SK-N-SH (cell line): ENCODE measurements at regions not wholly inside any gene's neighbourhood (a gene's known extent, or its start where the extent isn't known, plus 50 kb on each side); places are given as distances from the start of the nearest gene placed in this dataset.

Experiments used
- CTCF ChIA-PET: fragments of 300-600, 350-600 bp; formaldehyde crosslinking; extraction: SDS; loops from one replicate; lab custom pipeline; 2021; lab: Yijun Ruan, JAX
- POLR2A ChIA-PET: fragments of 350-600 bp; sonication (Branson Sonifier 250); formaldehyde crosslinking; extraction: SDS; loops from one replicate; lab custom pipeline; 2020; ENCODE audit warnings: antibody characterized with exemption, inconsistent platforms; lab: Yijun Ruan, JAX
- DNase-seq: peaks from one replicate; pipeline ENCODE4 v3.0.0; 2012
- H2AFZ ChIP-seq: fragments of 200-600 bp; sonication (generic); 2 replicates; pipeline ENCODE4 v1.8.1; 2016; ENCODE audit warnings: antibody characterized with exemption, mild to moderate bottlenecking, low read depth
- H3F3A ChIP-seq: fragments of 200-600 bp; sonication (generic); replicated peaks from 2 replicates; pipeline ENCODE3; 2016; ENCODE audit warnings: antibody characterized with exemption, mild to moderate bottlenecking; ENCODE audit not compliant: insufficient read depth
- H3K27ac ChIP-seq, 2 experiments: fragments of 200-500 bp in 1 of 2; fragments of 200-600 bp in 1 of 2; sonication (Bioruptor generic) in 1 of 2; sonication (generic), shearing (Covaris generic) in 1 of 2; 2 replicates each; pipeline versions ENCODE4 v1.5.1 to v1.6.1; 2014 to 2016; ENCODE audit warnings: low read depth in 2 of 2, inconsistent platforms in 1 of 2, low read length in 1 of 2, mild to moderate bottlenecking in 1 of 2, mixed read lengths in 1 of 2
- H3K27me3 ChIP-seq: fragments of 200-600 bp; sonication (generic), shearing (Covaris generic); 2 replicates; pipeline ENCODE4 v1.6.1; 2016; ENCODE audit warnings: mixed run types; ENCODE audit not compliant: insufficient read depth
- H3K36me3 ChIP-seq, 2 experiments: fragments of 200-500 bp in 1 of 2; fragments of 200-600 bp in 1 of 2; sonication (Bioruptor generic) in 1 of 2; sonication (generic) in 1 of 2; replicated peaks in 1 of 2; 2 replicates each; pipeline versions ENCODE3 to v1.5.1; 2014 to 2016; ENCODE audit warnings: low read length in 1 of 2, mild to moderate bottlenecking in 1 of 2; ENCODE audit not compliant: insufficient read depth in 2 of 2, control insufficient read depth in 1 of 2
- H3K4me1 ChIP-seq, 2 experiments: fragments of 200-500 bp in 1 of 2; fragments of 200-600 bp in 1 of 2; sonication (Bioruptor generic) in 1 of 2; sonication (generic), shearing (Covaris generic) in 1 of 2; 2 replicates each; pipeline versions ENCODE4 v1.5.1 to v1.6.1; 2014 to 2016; ENCODE audit warnings: low read depth in 1 of 2, low read length in 1 of 2, mixed run types in 1 of 2; ENCODE audit not compliant: insufficient read depth in 2 of 2, control insufficient read depth in 1 of 2
- H3K4me2 ChIP-seq: fragments of 200-600 bp; sonication (generic), shearing (Covaris generic); 2 replicates; pipeline ENCODE4 v1.6.1; 2017; ENCODE audit warnings: mixed run types
- H3K4me3 ChIP-seq, 2 experiments: fragments of 200-500 bp in 1 of 2; fragments of 200-600 bp in 1 of 2; sonication (Bioruptor generic) in 1 of 2; sonication (generic), shearing (Covaris generic) in 1 of 2; 2 replicates each; pipeline versions ENCODE4 v1.5.1 to v1.8.1; 2014 to 2016; ENCODE audit warnings: low read depth in 2 of 2, inconsistent platforms in 1 of 2, low read length in 1 of 2, mild to moderate bottlenecking in 1 of 2, mixed read lengths in 1 of 2, moderate library complexity in 1 of 2
- H3K79me2 ChIP-seq: fragments of 200-600 bp; sonication (generic); 2 replicates; pipeline ENCODE4 v1.8.1; 2017; ENCODE audit warnings: mild to moderate bottlenecking; ENCODE audit not compliant: insufficient read depth
- H3K9ac ChIP-seq: fragments of 200-600 bp; sonication (generic); 2 replicates; pipeline ENCODE4 v1.6.1; 2017; ENCODE audit warnings: mixed run types
- H3K9me2 ChIP-seq: fragments of 200-600 bp; sonication (generic); 2 replicates; pipeline ENCODE4 v1.6.1; 2017; ENCODE audit warnings: mixed run types
- H3K9me3 ChIP-seq: fragments of 200-600 bp; sonication (generic); 2 replicates; pipeline ENCODE4 v1.6.1; 2017; ENCODE audit warnings: mixed run types, mild to moderate bottlenecking, moderate library complexity
- H4K20me1 ChIP-seq: fragments of 200-600 bp; sonication (generic); 2 replicates; pipeline ENCODE4 v1.6.1; 2017; ENCODE audit warnings: mild to moderate bottlenecking, mixed run types; ENCODE audit not compliant: insufficient read depth
- CHD2 ChIP-seq: fragments of 150-350 bp; IDR thresholded peaks from 2 replicates; pipeline ENCODE4 v1.6.1; 2018; ENCODE audit warnings: low read length; ENCODE audit not compliant: partially characterized antibody
- FOXM1 ChIP-seq: IDR thresholded peaks from 2 replicates; pipeline ENCODE4 v1.4.0; 2012; ENCODE audit warnings: low read depth, mild to moderate bottlenecking
- GABPA ChIP-seq: IDR thresholded peaks from 2 replicates; pipeline ENCODE4 v1.4.0; 2012; ENCODE audit warnings: low read depth, mild to moderate bottlenecking
- MEF2A ChIP-seq: IDR thresholded peaks from 2 replicates; pipeline ENCODE4 v1.4.0; 2012; ENCODE audit warnings: low read depth, borderline replicate concordance
- RCOR1 ChIP-seq: fragments of 150-350 bp; IDR thresholded peaks from 2 replicates; pipeline ENCODE4 v1.6.1; 2017; ENCODE audit warnings: antibody characterized with exemption, low read length
- RXRA ChIP-seq: IDR thresholded peaks from 2 replicates; pipeline ENCODE4 v1.4.0; 2012; ENCODE audit warnings: low read depth, mild to moderate bottlenecking, borderline replicate concordance
- SMC3 ChIP-seq: IDR thresholded peaks from 2 replicates; pipeline ENCODE4 v1.6.1; 2012; ENCODE audit warnings: low read depth, low read length, improper control_type of control experiment
- TAF1 ChIP-seq: IDR thresholded peaks from 2 replicates; pipeline ENCODE4 v1.6.1; 2012; ENCODE audit warnings: low read depth, mild to moderate bottlenecking, low read length, moderate library complexity, borderline replicate concordance
- TCF12 ChIP-seq: IDR thresholded peaks from 2 replicates; pipeline ENCODE4 v1.4.0; 2012
- USF1 ChIP-seq: IDR thresholded peaks from 2 replicates; pipeline ENCODE4 v1.4.0; 2012; ENCODE audit warnings: low read depth, borderline replicate concordance
- YY1 ChIP-seq: IDR thresholded peaks from 2 replicates; pipeline ENCODE4 v1.4.0; 2012; ENCODE audit warnings: low read depth, mild to moderate bottlenecking
- WGBS: methylation state at CpG from one replicate; pipeline ENCODE4 v1.1.6; 2017; ENCODE audit warnings: low lambda C conversion rate; 5-methylcytosine and 5-hydroxymethylcytosine counted together
- TF ChIP-seq, protein P1 (sequence below): IDR thresholded peaks from 2 replicates; pipeline ENCODE4 v1.4.0; 2012; ENCODE audit warnings: low read depth, borderline replicate concordance
- TF ChIP-seq, protein P2 (sequence below): fragments of 200-600 bp; sonication (generic); IDR thresholded peaks from 2 replicates; pipeline ENCODE4 v1.6.1; 2017; ENCODE audit warnings: antibody characterized with exemption, mild to moderate bottlenecking, moderate library complexity
- TF ChIP-seq, protein P3 (sequence below): fragments of 150-350 bp; IDR thresholded peaks from 2 replicates; pipeline ENCODE4 v1.6.1; 2016; ENCODE audit warnings: mild to moderate bottlenecking, low read depth, low read length
- TF ChIP-seq, protein P4 (sequence below): fragments of 150-350 bp; IDR thresholded peaks from 2 replicates; pipeline ENCODE4 v1.6.1; 2017; ENCODE audit warnings: antibody characterized with exemption, low read length, low read depth, borderline replicate concordance

GRCh38 chr2:60604486-60605064 is 51.1 kb upstream of the BCL11A start:
- Histone ChIP-seq H3F3A (no peaks in the 10 kb centered on the region), H4K20me1 (no peaks in the 10 kb centered on the region), H2AFZ (no peak overlapping the region), H3K9ac (no peak overlapping the region), H3K9me3 (no peaks in the 10 kb centered on the region), H3K36me3 (no peaks in the 10 kb centered on the region), H3K4me3 (no peak overlapping the region), H3K4me1 (no peaks in the 10 kb centered on the region), H3K27ac (no peak overlapping the region), H3K4me2 (no peak overlapping the region), H3K27me3 (no peaks in the 10 kb centered on the region; the same call in 1 of the 2 replicates), H3K79me2 (no peaks in the 10 kb centered on the region), H3K9me2 (no peaks in the 10 kb centered on the region)
- CTCF ChIA-PET: no interaction called here
- WGBS: 40% methylated on average over 1 of the region's 2 CpGs
- TF ChIP-seq, protein P1, sequence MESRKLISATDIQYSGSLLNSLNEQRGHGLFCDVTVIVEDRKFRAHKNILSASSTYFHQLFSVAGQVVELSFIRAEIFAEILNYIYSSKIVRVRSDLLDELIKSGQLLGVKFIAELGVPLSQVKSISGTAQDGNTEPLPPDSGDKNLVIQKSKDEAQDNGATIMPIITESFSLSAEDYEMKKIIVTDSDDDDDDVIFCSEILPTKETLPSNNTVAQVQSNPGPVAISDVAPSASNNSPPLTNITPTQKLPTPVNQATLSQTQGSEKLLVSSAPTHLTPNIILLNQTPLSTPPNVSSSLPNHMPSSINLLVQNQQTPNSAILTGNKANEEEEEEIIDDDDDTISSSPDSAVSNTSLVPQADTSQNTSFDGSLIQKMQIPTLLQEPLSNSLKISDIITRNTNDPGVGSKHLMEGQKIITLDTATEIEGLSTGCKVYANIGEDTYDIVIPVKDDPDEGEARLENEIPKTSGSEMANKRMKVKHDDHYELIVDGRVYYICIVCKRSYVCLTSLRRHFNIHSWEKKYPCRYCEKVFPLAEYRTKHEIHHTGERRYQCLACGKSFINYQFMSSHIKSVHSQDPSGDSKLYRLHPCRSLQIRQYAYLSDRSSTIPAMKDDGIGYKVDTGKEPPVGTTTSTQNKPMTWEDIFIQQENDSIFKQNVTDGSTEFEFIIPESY: no peak
- TF ChIP-seq RCOR1 (no peak), YY1 (no peak), TCF12 (no peak), GABPA (no peak), FOXM1 (no peak), TAF1 (no peak), SMC3 (no peak), CHD2 (no peak)
- POLR2A ChIA-PET: no interaction called here
- DNase-seq: no peak

DNA sequence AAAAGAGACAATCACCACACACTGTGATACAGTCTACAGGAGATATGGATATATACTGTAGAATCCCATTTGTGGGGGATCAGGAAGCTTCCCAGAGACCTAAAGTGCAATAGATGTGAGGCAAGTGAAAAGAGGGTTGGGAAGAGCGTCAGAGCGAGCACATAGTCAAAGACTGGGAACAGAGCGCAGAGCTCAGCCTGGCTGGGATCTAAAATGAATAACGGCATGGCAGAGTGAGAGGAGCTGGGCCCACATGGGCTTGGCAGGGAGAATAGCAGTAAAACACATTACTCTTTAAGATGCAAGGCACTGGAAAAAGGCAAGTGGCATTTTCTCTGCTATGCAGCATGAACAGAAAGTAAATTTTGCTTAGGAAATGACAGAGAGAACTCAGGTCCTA is 52.4 kb upstream of the BCL11A start:
- Histone ChIP-seq H3K9me3 (no peaks in the 10 kb centered on the region), H3K4me3 (no peak overlapping the region), H3K4me2 (no peak overlapping the region), H3K27ac (no peak overlapping the region), H3K79me2 (no peaks in the 10 kb centered on the region), H3K27me3 (no peaks in the 10 kb centered on the region; the same call in 1 of the 2 replicates)
- POLR2A ChIA-PET: no interaction called here
- CTCF ChIA-PET: interaction anchor here (3.4 kb wide), 1 partner anchor 24 kb away, joined by 22 read pairs; no protein-coding TSS in a partner anchor
- TF ChIP-seq, protein P2, sequence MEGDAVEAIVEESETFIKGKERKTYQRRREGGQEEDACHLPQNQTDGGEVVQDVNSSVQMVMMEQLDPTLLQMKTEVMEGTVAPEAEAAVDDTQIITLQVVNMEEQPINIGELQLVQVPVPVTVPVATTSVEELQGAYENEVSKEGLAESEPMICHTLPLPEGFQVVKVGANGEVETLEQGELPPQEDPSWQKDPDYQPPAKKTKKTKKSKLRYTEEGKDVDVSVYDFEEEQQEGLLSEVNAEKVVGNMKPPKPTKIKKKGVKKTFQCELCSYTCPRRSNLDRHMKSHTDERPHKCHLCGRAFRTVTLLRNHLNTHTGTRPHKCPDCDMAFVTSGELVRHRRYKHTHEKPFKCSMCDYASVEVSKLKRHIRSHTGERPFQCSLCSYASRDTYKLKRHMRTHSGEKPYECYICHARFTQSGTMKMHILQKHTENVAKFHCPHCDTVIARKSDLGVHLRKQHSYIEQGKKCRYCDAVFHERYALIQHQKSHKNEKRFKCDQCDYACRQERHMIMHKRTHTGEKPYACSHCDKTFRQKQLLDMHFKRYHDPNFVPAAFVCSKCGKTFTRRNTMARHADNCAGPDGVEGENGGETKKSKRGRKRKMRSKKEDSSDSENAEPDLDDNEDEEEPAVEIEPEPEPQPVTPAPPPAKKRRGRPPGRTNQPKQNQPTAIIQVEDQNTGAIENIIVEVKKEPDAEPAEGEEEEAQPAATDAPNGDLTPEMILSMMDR: no peak
- TF ChIP-seq USF1: no peak
- TF ChIP-seq, protein P3, sequence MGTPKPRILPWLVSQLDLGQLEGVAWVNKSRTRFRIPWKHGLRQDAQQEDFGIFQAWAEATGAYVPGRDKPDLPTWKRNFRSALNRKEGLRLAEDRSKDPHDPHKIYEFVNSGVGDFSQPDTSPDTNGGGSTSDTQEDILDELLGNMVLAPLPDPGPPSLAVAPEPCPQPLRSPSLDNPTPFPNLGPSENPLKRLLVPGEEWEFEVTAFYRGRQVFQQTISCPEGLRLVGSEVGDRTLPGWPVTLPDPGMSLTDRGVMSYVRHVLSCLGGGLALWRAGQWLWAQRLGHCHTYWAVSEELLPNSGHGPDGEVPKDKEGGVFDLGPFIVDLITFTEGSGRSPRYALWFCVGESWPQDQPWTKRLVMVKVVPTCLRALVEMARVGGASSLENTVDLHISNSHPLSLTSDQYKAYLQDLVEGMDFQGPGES: no peak
- no peak for TF ChIP-seq MEF2A
- TF ChIP-seq SMC3: no peak
- TF ChIP-seq FOXM1: no peak
- no peak for TF ChIP-seq RXRA
- TF ChIP-seq, protein P4, sequence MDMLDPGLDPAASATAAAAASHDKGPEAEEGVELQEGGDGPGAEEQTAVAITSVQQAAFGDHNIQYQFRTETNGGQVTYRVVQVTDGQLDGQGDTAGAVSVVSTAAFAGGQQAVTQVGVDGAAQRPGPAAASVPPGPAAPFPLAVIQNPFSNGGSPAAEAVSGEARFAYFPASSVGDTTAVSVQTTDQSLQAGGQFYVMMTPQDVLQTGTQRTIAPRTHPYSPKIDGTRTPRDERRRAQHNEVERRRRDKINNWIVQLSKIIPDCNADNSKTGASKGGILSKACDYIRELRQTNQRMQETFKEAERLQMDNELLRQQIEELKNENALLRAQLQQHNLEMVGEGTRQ: no peak
- no peak for TF ChIP-seq TCF12
- no peak for TF ChIP-seq YY1
- no peak for TF ChIP-seq CHD2
- TF ChIP-seq, all 33 proteins: peak for 0
- Histone ChIP-seq H4K20me1 (no peaks in the 10 kb centered on the region), H3F3A (no peaks in the 10 kb centered on the region), H3K4me1 (no peaks in the 10 kb centered on the region), H3K9ac (no peak overlapping the region), H2AFZ (no peak overlapping the region), H3K36me3 (no peaks in the 10 kb centered on the region), H3K9me2 (no peaks in the 10 kb centered on the region)
- 59% methylated on average over 4 of the region's 4 CpGs for WGBS
- no peak for DNase-seq
